ENCODE measurements at regions not wholly inside any gene's neighbourhood (a gene's known extent, or its start where the extent isn't known, plus 50 kb on each side); places are given as distances from the start of the nearest gene placed in this dataset.
A peak's percentile ranks its signal among the peaks of the same experiment; 100 is the strongest.

DNA sequence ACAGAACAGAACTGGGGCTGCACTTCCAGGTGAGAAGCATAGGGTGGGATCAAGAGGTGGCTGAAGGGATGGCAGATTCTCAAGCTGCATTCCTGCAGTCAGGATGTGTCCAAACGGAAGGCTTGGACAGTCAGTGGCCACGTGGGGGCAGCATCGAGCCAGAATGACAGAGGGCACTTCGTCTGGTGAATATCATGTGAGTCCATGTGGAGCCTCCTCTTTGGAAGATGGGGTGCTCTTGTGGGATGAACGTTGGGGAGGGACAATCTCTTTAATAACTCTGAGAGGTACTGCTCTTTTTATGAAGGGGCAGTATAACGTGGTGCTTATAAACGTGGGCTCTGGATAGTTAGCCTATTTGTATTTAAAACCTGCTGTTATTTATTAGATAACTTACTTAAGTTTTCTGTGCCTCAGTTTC is 154.9 kb upstream of the NAV2 start:
- H3F3A ChIP-seq (ENCODE audit: control insufficient read depth, insufficient read depth), result no peaks in the 10 kb centered on the region
- H3K9me3 ChIP-seq (ENCODE audit: control insufficient read depth, insufficient read depth, low read length), result no peaks in the 10 kb centered on the region
- no peak for TF ChIP-seq EZH2phosphoT487 (IDR thresholded peaks at IDR 0.05; ENCODE audit: borderline replicate concordance, low read length)
- TF ChIP-seq, protein P1, sequence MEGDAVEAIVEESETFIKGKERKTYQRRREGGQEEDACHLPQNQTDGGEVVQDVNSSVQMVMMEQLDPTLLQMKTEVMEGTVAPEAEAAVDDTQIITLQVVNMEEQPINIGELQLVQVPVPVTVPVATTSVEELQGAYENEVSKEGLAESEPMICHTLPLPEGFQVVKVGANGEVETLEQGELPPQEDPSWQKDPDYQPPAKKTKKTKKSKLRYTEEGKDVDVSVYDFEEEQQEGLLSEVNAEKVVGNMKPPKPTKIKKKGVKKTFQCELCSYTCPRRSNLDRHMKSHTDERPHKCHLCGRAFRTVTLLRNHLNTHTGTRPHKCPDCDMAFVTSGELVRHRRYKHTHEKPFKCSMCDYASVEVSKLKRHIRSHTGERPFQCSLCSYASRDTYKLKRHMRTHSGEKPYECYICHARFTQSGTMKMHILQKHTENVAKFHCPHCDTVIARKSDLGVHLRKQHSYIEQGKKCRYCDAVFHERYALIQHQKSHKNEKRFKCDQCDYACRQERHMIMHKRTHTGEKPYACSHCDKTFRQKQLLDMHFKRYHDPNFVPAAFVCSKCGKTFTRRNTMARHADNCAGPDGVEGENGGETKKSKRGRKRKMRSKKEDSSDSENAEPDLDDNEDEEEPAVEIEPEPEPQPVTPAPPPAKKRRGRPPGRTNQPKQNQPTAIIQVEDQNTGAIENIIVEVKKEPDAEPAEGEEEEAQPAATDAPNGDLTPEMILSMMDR (IDR thresholded peaks at IDR 0.05; ENCODE audit: low read depth, low read length, poor library complexity, severe bottlenecking), result peak; percentile 94
- H3K4me1 ChIP-seq (ENCODE audit: control insufficient read depth, low read length), result no peaks in the 10 kb centered on the region
- H3K9me2 ChIP-seq (replicated peaks; ENCODE audit: control insufficient read depth, low read length), result no peaks in the 10 kb centered on the region
- no peak overlapping the region for H3K27ac ChIP-seq (ENCODE audit: low read depth, low read length)
- H4K20me1 ChIP-seq (ENCODE audit: control insufficient read depth, insufficient read depth, low read depth, low read length), result no peaks in the 10 kb centered on the region
- H3K79me2 ChIP-seq (ENCODE audit: control insufficient read depth, low read length), result no peaks in the 10 kb centered on the region
- no peak overlapping the region for H3K4me2 ChIP-seq (ENCODE audit: low read length)
- H3K27me3 ChIP-seq (ENCODE audit: control insufficient read depth, low read length), result peaks cover 2% of the 10 kb centered on the region; the same call in 1 of the 2 replicates
- H3K36me3 ChIP-seq (ENCODE audit: control insufficient read depth, low read length), result no peaks in the 10 kb centered on the region
- no peak overlapping the region for H3K4me3 ChIP-seq (ENCODE audit: low read length)

DNA sequence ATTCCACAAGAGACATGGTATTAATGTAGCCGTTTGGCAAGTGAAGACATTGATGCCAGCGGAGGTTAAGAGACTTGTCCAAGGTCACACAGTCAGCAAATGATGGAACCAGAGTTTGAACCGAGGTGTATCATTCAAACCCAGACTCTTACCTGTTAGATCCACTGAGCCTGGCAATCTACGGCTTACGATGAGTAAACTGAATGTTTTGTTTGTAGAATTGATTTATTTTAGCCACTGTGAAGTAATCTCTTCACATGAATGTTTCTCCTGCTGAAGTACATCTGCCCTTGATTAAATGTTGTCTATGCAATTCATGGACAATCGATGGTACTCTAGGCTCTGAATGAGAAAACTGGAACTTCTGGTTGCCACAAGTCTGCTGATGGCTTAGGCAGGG is 155.5 kb upstream of the NAV2 start:
- H3K79me2 ChIP-seq (ENCODE audit: control insufficient read depth, low read length), result no peaks in the 10 kb centered on the region
- H3K27me3 ChIP-seq (ENCODE audit: control insufficient read depth, low read length), result peaks cover 2% of the 10 kb centered on the region; the same call in 1 of the 2 replicates
- H3F3A ChIP-seq (ENCODE audit: control insufficient read depth, insufficient read depth), result no peaks in the 10 kb centered on the region
- no peak overlapping the region for H3K4me2 ChIP-seq (ENCODE audit: low read length)
- H3K9me3 ChIP-seq (ENCODE audit: control insufficient read depth, insufficient read depth, low read length), result no peaks in the 10 kb centered on the region
- H3K4me1 ChIP-seq (ENCODE audit: control insufficient read depth, low read length), result no peaks in the 10 kb centered on the region
- H3K36me3 ChIP-seq (ENCODE audit: control insufficient read depth, low read length), result no peaks in the 10 kb centered on the region
- no peak overlapping the region for H3K27ac ChIP-seq (ENCODE audit: low read depth, low read length)
- H3K4me3 ChIP-seq (ENCODE audit: low read length), result no peak overlapping the region
- H4K20me1 ChIP-seq (ENCODE audit: control insufficient read depth, insufficient read depth, low read depth, low read length), result no peaks in the 10 kb centered on the region
- H3K9me2 ChIP-seq (replicated peaks; ENCODE audit: control insufficient read depth, low read length), result no peaks in the 10 kb centered on the region
- TF ChIP-seq, protein P1 (IDR thresholded peaks at IDR 0.05; ENCODE audit: low read depth, low read length, poor library complexity, severe bottlenecking), result no peak
- TF ChIP-seq EZH2phosphoT487 (IDR thresholded peaks at IDR 0.05; ENCODE audit: borderline replicate concordance, low read length), result no peak

DNA sequence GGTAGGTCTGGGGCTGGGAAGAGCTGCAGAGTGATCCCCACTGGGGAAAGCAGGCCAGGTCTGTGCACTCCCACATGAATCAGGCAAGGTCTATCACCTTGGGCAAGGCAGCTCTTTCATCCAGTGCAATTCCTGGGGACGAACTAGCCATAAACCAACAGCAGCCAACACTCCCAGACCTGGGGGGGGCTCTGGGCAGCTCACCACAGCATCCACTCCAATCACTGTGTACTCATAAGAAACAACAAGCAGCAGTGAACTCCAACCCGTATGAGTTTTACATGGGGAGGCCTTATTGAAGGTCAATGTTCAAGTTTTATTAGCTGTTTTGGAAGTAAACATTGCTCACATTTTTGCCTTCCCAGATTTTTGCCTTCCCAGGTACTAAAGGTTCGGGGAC is 157.4 kb upstream of the NAV2 start:
- TF ChIP-seq, protein P1 (IDR thresholded peaks at IDR 0.05; ENCODE audit: low read depth, low read length, poor library complexity, severe bottlenecking), result no peak
- H3K27me3 ChIP-seq (ENCODE audit: control insufficient read depth, low read length), result peaks cover under 1% of the 10 kb centered on the region; the same call in 1 of the 2 replicates
- H3K27ac ChIP-seq (ENCODE audit: low read depth, low read length), result no peak overlapping the region
- H3K9me3 ChIP-seq (ENCODE audit: control insufficient read depth, insufficient read depth, low read length), result no peaks in the 10 kb centered on the region
- no peaks in the 10 kb centered on the region for H3K4me1 ChIP-seq (ENCODE audit: control insufficient read depth, low read length)
- no peaks in the 10 kb centered on the region for H3K79me2 ChIP-seq (ENCODE audit: control insufficient read depth, low read length)
- H3K36me3 ChIP-seq (ENCODE audit: control insufficient read depth, low read length), result no peaks in the 10 kb centered on the region
- no peaks in the 10 kb centered on the region for H3F3A ChIP-seq (ENCODE audit: control insufficient read depth, insufficient read depth)
- no peaks in the 10 kb centered on the region for H4K20me1 ChIP-seq (ENCODE audit: control insufficient read depth, insufficient read depth, low read depth, low read length)
- no peak overlapping the region for H3K4me2 ChIP-seq (ENCODE audit: low read length)
- no peak overlapping the region for H3K4me3 ChIP-seq (ENCODE audit: low read length)
- H3K9me2 ChIP-seq (replicated peaks; ENCODE audit: control insufficient read depth, low read length), result no peaks in the 10 kb centered on the region
